Left lung (tissue), 4 donors: ENCODE measurements at regions not wholly inside any gene's neighbourhood (a gene's known extent, or its start where the extent isn't known, plus 50 kb on each side); places are given as distances from the start of the nearest gene placed in this dataset.

Experiments used
- ATAC-seq: fragments of 200-7000 bp; cut with Tn5 transposase; one replicate; pipeline ENCODE4 v1.9.1; 2020; ENCODE audit warnings: moderate library complexity
- DNase-seq, 4 donors: peaks; one replicate each; pipeline ENCODE4 v3.0.0-alpha.2; 2013 to 2020
- H3K27ac ChIP-seq, 2 donors: fragments of 200-600 bp; sonication (generic) in 1 of 2; one replicate each; pipeline versions ENCODE4 v1.5.0 to v1.8.0; 2020 to 2021
- H3K27me3 ChIP-seq, 2 donors: fragments of 200-600 bp; sonication (generic) in 1 of 2; one replicate each; pipeline versions ENCODE4 v1.5.0 to v1.8.0; 2020 to 2021
- H3K36me3 ChIP-seq, 2 donors: fragments of 200-600 bp; sonication (generic) in 1 of 2; one replicate each; pipeline versions ENCODE4 v1.5.0 to v1.8.0; 2020 to 2021
- H3K4me1 ChIP-seq, 2 donors: fragments of 200-600 bp; one replicate each; pipeline ENCODE4 v1.8.0; 2021
- H3K4me3 ChIP-seq, 2 donors: fragments of 200-600 bp; sonication (generic) in 1 of 2; one replicate each; pipeline versions ENCODE4 v1.5.0 to v1.8.0; 2020 to 2021; ENCODE audit warnings: mild to moderate bottlenecking in 1 of 2
- H3K9me3 ChIP-seq, 2 donors: fragments of 200-600 bp; sonication (generic) in 1 of 2; one replicate each; pipeline versions ENCODE4 v1.5.0 to v1.8.0; 2020 to 2021
- intact Hi-C, 2 donors: fragments of 100-400 bp; cut with DNase I; formaldehyde crosslinking; loops; one replicate each; pipeline versions ENCODE4 v1.11.2 to v1.14.2; 2022
- TF ChIP-seq, protein P1 (sequence below), 2 donors: fragments of 200-600 bp; sonication (generic) in 1 of 2; IDR thresholded peaks; one replicate each; pipeline versions ENCODE4 v1.5.0 to v1.8.0; 2021; ENCODE audit warnings: antibody characterized with exemption in 2 of 2
- donor health status: DM: no; HTN: yes; CAD: no.
- donor health status: DM: no; HTN: no; CAD: no.

DNA sequence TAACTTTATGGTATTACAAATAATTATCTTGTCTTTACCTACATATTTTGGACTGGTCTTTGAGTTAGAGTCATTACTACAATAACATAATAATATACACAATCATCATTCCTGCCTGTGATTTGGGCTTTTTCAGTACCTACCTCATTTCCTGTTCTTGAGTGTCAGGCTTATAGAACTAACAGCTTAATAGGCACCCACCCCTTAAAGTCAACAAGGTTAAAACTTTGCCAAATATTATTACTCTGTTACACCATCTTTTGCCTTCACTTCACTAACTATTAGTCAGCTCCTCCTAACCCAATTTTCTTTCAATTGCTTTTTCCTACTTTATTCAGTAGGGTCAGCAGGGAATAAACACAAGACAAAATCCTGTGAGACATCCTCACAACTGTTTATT is 488.7 kb upstream of the AGTR1 start:
- DNase-seq, result no peak
- Histone ChIP-seq H3K4me1 (no peaks in the 10 kb centered on the region), H3K27ac (no peak overlapping the region), H3K36me3 (no peaks in the 10 kb centered on the region), H3K9me3 (no peaks in the 10 kb centered on the region), H3K27me3 (no peaks in the 10 kb centered on the region), H3K4me3 (no peak overlapping the region)
- ATAC-seq, result no peak
- TF ChIP-seq, protein P1, sequence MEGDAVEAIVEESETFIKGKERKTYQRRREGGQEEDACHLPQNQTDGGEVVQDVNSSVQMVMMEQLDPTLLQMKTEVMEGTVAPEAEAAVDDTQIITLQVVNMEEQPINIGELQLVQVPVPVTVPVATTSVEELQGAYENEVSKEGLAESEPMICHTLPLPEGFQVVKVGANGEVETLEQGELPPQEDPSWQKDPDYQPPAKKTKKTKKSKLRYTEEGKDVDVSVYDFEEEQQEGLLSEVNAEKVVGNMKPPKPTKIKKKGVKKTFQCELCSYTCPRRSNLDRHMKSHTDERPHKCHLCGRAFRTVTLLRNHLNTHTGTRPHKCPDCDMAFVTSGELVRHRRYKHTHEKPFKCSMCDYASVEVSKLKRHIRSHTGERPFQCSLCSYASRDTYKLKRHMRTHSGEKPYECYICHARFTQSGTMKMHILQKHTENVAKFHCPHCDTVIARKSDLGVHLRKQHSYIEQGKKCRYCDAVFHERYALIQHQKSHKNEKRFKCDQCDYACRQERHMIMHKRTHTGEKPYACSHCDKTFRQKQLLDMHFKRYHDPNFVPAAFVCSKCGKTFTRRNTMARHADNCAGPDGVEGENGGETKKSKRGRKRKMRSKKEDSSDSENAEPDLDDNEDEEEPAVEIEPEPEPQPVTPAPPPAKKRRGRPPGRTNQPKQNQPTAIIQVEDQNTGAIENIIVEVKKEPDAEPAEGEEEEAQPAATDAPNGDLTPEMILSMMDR (IDR thresholded peaks at IDR 0.05), result no peak
- intact Hi-C loops, result no loop called here

DNA sequence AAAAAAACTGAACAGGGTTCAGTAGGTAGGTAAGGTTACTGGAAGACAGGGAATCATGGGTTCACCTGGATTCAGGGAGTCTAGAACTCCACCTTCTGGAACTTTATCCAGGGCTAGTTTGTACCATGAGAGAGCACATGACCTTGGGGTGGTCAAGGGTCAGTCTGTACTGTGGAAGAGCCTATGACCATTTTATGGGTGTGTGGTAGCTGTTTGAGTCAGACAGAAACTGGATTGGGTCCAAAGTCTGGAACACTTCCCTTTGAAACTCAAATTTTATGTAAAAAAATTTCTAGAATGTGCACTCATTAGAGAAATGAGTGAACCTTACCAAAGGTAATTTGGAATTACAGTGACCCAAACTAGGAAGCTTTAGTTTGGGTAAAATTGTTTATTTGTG is 486.0 kb upstream of the AGTR1 start:
- TF ChIP-seq, protein P1 (IDR thresholded peaks at IDR 0.05), result no peak
- Histone ChIP-seq H3K36me3 (no peaks in the 10 kb centered on the region), H3K27me3 (no peaks in the 10 kb centered on the region), H3K9me3 (no peaks in the 10 kb centered on the region), H3K4me3 (no peak overlapping the region), H3K4me1 (no peaks in the 10 kb centered on the region), H3K27ac (no peak overlapping the region)
- no peak for ATAC-seq
- no peak for DNase-seq
- intact Hi-C loops, result no loop called here

DNA sequence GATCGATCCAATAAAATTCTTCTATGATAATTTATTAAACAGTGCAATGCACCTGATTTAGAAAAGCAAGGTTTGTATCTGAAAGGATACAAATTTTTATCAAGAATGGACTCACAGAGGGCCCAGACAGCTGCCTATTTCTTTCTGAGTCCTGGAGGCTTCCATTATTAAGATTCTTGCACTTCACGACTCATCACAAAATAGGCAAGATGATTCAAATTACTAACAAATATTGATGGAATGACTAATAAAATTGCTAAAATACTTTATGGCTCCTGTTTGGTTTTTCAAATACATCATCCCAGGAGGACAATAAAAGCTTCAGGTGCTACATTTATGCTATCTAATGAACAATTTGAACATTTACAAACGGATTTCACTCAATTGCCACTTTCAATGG is 483.0 kb upstream of the AGTR1 start:
- DNase-seq (no peak), ATAC-seq (no peak)
- Histone ChIP-seq H3K9me3 (no peaks in the 10 kb centered on the region), H3K27ac (no peak overlapping the region), H3K4me1 (no peaks in the 10 kb centered on the region), H3K4me3 (no peak overlapping the region), H3K27me3 (no peaks in the 10 kb centered on the region), H3K36me3 (no peaks in the 10 kb centered on the region)
- TF ChIP-seq, protein P1 (IDR thresholded peaks at IDR 0.05), result no peak
- intact Hi-C loops, result no loop called here

DNA sequence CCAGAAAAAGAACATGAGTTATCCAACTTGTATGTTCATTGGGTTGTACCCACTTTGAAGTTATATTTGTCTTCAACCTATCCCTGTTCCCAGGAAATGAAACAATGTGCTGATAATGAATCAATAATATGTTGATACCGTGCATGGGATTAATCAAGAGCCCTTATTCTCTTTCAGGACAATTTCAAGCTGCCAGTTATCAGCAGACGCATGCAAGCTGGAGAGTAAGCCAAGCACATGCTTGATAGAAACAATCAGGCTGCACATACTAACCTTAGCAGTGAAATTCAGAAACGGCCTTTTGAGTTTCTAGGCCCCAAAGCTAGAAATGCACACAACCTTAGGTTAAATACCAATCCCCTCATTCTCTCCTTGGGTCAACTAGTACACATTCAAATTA is 480.4 kb upstream of the AGTR1 start:
- intact Hi-C loops, result no loop called here
- TF ChIP-seq, protein P1 (IDR thresholded peaks at IDR 0.05), result no peak
- no peaks in the 10 kb centered on the region for H3K4me1 ChIP-seq
- H3K27ac ChIP-seq, result no peak overlapping the region
- H3K27me3 ChIP-seq, result no peaks in the 10 kb centered on the region
- no peaks in the 10 kb centered on the region for H3K9me3 ChIP-seq
- H3K4me3 ChIP-seq, result no peak overlapping the region
- DNase-seq, result peak in 1 of 4 donors; percentile 24
- no peaks in the 10 kb centered on the region for H3K36me3 ChIP-seq
- no peak for ATAC-seq

DNA sequence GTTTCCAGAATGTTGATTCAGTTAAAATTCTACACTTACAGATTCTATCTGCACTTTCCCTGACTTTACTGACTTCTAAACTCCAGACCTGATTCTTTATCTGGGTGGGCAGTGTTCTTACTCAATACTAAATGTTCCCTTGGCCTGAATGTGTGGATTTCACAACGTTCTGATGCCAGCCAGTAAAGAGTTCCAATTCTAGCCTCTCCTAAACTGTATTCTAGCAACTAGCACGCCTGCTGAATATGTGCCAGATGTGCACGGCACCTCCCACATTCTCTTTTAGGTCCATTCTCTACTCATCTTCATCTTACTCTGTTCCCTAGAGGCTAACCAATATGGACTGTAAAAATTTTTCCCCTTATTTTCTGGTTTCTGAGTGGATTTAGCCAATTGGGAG is 479.5 kb upstream of the AGTR1 start:
- Histone ChIP-seq H3K36me3 (no peaks in the 10 kb centered on the region), H3K27ac (no peak overlapping the region), H3K4me3 (no peak overlapping the region), H3K27me3 (no peaks in the 10 kb centered on the region), H3K9me3 (no peaks in the 10 kb centered on the region), H3K4me1 (no peaks in the 10 kb centered on the region)
- DNase-seq (no peak), ATAC-seq (no peak)
- intact Hi-C loops, result no loop called here
- TF ChIP-seq, protein P1 (IDR thresholded peaks at IDR 0.05), result no peak
